Epidermal melanocyte (primary cell): ENCODE measurements at regions not wholly inside any gene's neighbourhood (a gene's known extent, or its start where the extent isn't known, plus 50 kb on each side); places are given as distances from the start of the nearest gene placed in this dataset.

Experiments
- DNase-seq: peaks from one replicate; pipeline ENCODE4 v3.0.0; 2011; ENCODE audit warnings: low spot score; ENCODE audit not compliant: insufficient read length

- DNase-seq, result no peak
Observed at GRCh38 chr2:196248467-196249094, 77.2 kb upstream of the STK17B start.

DNA sequence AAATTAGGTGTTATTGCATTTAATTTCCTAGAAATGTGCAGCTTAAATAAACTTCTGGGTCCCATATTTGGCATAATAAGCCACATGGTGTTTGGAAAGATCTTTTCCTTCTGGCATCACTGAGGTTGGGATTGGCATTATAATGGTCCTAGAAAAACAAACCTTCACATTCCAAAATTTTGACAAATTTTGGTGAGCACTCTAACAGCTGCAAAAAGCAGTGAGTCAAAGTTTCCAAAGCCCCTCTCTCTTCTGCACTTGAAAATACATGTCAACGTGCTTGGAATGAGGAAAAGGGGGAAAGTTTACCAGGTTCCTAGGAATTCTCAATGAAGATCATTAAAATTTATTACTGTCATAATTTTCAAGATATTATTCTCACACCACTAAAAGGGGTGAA is 77.8 kb upstream of the STK17B start:
- DNase-seq, result no peak

GRCh38 chr2:196249860-196250259 is 78.5 kb upstream of the STK17B start:
- no peak for DNase-seq

- DNase-seq, result no peak
Observed at GRCh38 chr2:196251132-196251531, 79.8 kb upstream of the STK17B start.

- no peak for DNase-seq
Observed at GRCh38 chr2:196252408-196253115, 81.2 kb upstream of the STK17B start.

DNA sequence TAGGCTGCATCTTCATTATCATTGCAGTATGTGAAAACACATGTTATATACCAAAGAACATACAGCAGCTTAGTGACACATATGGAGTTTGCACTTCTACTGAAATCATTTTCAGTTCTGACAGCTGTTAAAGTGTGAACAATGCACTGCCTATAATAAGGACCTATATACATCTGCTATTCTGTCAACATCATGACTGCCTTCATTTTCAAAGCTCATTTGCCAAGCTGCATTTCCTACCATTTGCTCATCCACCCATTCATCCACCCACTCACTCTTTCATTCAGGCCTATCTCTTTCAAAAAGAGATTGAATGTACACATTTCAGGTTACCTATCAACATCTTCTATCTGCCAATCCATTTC is 81.7 kb upstream of the STK17B start:
- DNase-seq, result no peak

- no peak for DNase-seq
Observed at GRCh38 chr2:196256585-196256984, 85.2 kb upstream of the STK17B start.

DNA sequence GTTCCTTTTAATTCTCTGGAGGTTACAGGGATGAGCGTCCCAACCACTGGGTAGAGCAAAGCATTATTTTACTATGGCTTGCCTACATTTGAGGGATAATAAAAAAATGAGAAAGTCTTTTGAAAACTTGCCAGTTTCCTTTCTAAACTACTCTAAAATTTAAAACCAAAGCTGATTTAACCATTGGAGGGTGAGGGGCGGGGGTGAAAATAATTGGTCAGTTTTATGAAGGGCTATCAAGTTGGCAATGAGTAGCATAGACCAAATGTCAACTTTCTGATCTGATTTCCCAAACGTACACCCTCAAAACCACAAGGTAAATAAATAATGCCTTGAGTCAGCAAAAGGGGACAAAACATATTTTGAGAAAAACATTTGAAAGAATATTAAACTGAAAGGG is 85.7 kb upstream of the STK17B start:
- DNase-seq, result no peak

GRCh38 chr2:196258407-196258806 is 87.0 kb upstream of the STK17B start:
- no peak for DNase-seq

GRCh38 chr2:196259507-196260481 is 88.4 kb upstream of the STK17B start:
- no peak for DNase-seq

GRCh38 chr2:196260546-196260945 is 89.2 kb upstream of the STK17B start:
- DNase-seq, result no peak

- no peak for DNase-seq
Observed at GRCh38 chr2:196262606-196263005, 91.2 kb upstream of the STK17B start.

DNA sequence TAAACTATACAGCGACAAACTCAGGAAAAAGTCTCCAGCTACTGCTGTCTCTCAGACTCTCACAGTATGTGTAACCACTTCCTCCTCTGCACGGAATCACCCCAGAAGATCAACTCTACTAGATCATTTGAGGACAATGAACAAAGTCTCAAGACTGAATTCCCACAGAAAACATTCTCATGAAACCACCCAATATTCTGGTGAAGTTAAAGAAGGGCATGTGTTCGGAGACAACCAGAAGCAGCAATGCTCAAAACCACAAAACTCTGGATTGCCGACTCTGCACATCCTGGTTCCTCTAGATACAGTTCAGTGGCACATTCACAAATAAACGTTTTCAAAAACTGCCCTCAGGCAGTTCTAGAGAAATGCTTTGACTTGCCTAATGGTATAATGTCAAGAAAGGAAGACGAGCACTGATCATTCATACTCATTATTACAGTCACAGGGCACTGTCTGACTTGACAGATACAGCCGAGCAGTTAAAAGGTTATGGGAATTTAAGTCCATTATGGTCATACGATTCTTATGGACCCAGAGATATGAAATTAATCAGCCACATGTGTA is 91.9 kb upstream of the STK17B start:
- peak; percentile 25 for DNase-seq

GRCh38 chr2:196266351-196266750 is 95.0 kb upstream of the STK17B start:
- DNase-seq, result no peak

DNA sequence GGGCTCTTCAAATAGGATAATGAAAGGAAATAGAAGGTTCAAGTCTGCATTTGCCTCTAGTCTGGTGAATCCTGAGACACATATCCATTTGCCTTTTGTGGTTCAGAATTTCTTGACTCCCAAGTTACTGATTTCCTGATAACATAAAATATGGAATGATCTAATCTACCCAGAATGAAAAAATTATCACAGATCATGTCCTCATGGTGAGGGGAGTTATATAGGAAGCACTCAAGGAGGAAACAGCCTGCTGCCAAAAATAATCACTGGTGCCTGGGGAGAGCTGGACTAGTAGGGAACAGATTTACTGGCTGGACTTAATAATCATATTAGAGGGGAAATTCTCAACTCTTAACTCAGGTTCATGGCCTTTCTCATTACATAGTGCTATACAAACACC is 95.5 kb upstream of the STK17B start:
- DNase-seq, result no peak

DNA sequence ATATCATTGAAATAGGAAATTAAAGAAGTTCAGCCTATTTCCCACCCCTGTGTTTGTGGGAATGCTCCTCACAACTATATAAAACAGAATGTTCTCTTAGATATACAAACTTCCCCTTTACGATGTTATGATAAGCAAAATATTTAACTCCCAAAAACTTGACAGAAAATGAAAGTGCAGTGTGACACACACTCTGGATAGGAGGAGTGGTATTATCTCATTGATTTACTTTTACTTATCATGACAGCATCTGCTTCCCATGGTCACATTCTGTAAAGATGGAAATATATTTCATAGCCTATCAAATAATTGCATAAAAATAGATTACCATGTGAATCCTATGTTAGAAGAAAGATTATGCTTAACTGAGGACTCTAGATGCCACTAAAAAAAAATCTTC is 96.6 kb upstream of the STK17B start:
- DNase-seq, result no peak

- no peak for DNase-seq
Observed at GRCh38 chr2:196268538-196269338, 97.4 kb upstream of the STK17B start.

DNA sequence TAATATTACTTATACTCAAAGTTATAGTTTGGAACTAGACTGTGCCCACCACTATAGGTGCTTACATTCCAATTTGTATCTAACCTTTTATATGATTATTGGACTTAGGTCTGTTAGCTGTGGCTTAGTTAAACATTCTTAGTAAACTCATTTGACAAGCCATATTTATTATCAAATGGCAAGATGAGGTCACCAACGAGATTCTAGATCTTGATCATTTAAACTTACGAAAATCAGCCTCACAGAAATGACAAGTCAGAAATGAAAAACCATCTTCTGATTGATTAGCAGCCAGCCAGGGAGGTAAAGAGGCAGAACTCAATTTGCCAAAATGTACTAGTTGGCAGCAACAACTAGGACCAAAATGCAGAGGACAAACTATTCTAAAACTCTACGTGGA is 100.4 kb upstream of the STK17B start:
- DNase-seq, result no peak

GRCh38 chr2:196274387-196274809 is 103.0 kb upstream of the STK17B start:
- no peak for DNase-seq

- DNase-seq, result no peak
Observed at GRCh38 chr2:196275646-196276352, 104.4 kb upstream of the STK17B start.
